ENCODE measurements at regions not wholly inside any gene's neighbourhood (a gene's known extent, or its start where the extent isn't known, plus 50 kb on each side); places are given as distances from the start of the nearest gene placed in this dataset.

GRCh38 chrX:113586281-113586898 is 745.8 kb upstream of the AMOT start:
- no peak for TF ChIP-seq CTCF (IDR thresholded peaks at IDR 0.05; ENCODE audit: insufficient read depth, low read depth, low read length)
- no peak for DNase-seq (ENCODE audit: low read depth)
- no peak overlapping the region for H3K4me3 ChIP-seq (ENCODE audit: low read depth, low read length)

- no peak overlapping the region for H3K4me3 ChIP-seq (ENCODE audit: low read depth, low read length)
- TF ChIP-seq CTCF (IDR thresholded peaks at IDR 0.05; ENCODE audit: insufficient read depth, low read depth, low read length), result no peak
- no peak for DNase-seq (ENCODE audit: low read depth)
Measured at GRCh38 chrX:113580486-113580885, 739.9 kb upstream of the AMOT start.

- H3K4me3 ChIP-seq (ENCODE audit: low read depth, low read length), result no peak overlapping the region
- no peak for TF ChIP-seq CTCF (IDR thresholded peaks at IDR 0.05; ENCODE audit: insufficient read depth, low read depth, low read length)
- DNase-seq (ENCODE audit: low read depth), result no peak
Measured at GRCh38 chrX:113558576-113558975, 717.9 kb upstream of the AMOT start.

- DNase-seq (ENCODE audit: low read depth), result no peak
- no peak overlapping the region for H3K4me3 ChIP-seq (ENCODE audit: low read depth, low read length)
- TF ChIP-seq CTCF (IDR thresholded peaks at IDR 0.05; ENCODE audit: insufficient read depth, low read depth, low read length), result no peak
Measured at GRCh38 chrX:113551919-113552318, 711.3 kb upstream of the AMOT start.

GRCh38 chrX:113548308-113549015 is 707.8 kb upstream of the AMOT start:
- no peak overlapping the region for H3K4me3 ChIP-seq (ENCODE audit: low read depth, low read length)
- TF ChIP-seq CTCF (IDR thresholded peaks at IDR 0.05; ENCODE audit: insufficient read depth, low read depth, low read length), result no peak
- DNase-seq (ENCODE audit: low read depth), result no peak

- no peak overlapping the region for H3K4me3 ChIP-seq (ENCODE audit: low read depth, low read length)
- DNase-seq (ENCODE audit: low read depth), result no peak
- TF ChIP-seq CTCF (IDR thresholded peaks at IDR 0.05; ENCODE audit: insufficient read depth, low read depth, low read length), result no peak
Measured at GRCh38 chrX:113545040-113545439, 704.4 kb upstream of the AMOT start.
